PC-9 (cell line): ENCODE measurements at regions not wholly inside any gene's neighbourhood (a gene's known extent, or its start where the extent isn't known, plus 50 kb on each side); places are given as distances from the start of the nearest gene placed in this dataset.

Source experiments
- EZH2 ChIP-seq: fragments of 200-600 bp; sonication (generic); IDR thresholded peaks from 2 replicates; pipeline ENCODE4 v1.8.0; 2017; ENCODE audit warnings: antibody characterized with exemption, low read depth
- TF ChIP-seq, protein P1 (sequence below): fragments of 200-600 bp; sonication (generic); conservative IDR thresholded peaks from 2 replicates; pipeline ENCODE4 v1.6.1; 2017; ENCODE audit warnings: mixed run types, antibody characterized with exemption, mild to moderate bottlenecking, moderate library complexity

DNA sequence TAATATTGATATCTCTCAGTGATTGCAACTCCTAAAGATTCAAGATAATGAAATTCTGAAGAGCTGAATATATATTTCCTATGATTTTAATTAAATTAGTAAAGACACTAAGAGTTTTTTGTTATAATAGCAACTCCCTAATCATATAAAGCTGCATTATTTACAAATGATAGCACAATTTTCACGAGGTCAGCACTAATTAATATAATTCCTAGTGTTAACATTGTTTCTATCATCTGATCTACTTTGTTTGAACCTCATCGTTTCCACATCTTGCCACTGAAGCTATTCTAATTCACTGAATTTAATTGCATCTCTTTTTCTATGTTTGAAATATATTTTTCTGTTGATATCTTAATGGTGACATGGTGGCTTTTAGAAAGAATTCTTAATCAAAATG, 279.1 kb upstream of the ADGRL4 start:
- TF ChIP-seq, protein P1, sequence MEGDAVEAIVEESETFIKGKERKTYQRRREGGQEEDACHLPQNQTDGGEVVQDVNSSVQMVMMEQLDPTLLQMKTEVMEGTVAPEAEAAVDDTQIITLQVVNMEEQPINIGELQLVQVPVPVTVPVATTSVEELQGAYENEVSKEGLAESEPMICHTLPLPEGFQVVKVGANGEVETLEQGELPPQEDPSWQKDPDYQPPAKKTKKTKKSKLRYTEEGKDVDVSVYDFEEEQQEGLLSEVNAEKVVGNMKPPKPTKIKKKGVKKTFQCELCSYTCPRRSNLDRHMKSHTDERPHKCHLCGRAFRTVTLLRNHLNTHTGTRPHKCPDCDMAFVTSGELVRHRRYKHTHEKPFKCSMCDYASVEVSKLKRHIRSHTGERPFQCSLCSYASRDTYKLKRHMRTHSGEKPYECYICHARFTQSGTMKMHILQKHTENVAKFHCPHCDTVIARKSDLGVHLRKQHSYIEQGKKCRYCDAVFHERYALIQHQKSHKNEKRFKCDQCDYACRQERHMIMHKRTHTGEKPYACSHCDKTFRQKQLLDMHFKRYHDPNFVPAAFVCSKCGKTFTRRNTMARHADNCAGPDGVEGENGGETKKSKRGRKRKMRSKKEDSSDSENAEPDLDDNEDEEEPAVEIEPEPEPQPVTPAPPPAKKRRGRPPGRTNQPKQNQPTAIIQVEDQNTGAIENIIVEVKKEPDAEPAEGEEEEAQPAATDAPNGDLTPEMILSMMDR = no peak
- TF ChIP-seq EZH2 = no peak
